IMR-90 (cell line): ENCODE measurements at regions not wholly inside any gene's neighbourhood (a gene's known extent, or its start where the extent isn't known, plus 50 kb on each side); places are given as distances from the start of the nearest gene placed in this dataset.

Source experiments
- ATAC-seq: fragments of 200-7000 bp; cut with Tn5 transposase; 2 replicates; pipeline ENCODE4 v1.9.1; 2020; ENCODE audit warnings: low read depth, mild to moderate bottlenecking, moderate library complexity
- BruUV-seq: library from RNA; stranded (reverse); fragments of 400-500 nt; replicated peaks from 2 replicates; lab custom pipeline; 2021; lab: Mats Ljungman, UMichigan
- CTCF ChIA-PET: fragments of 300-600 bp; formaldehyde crosslinking; extraction: SDS; loops from one replicate; lab custom pipeline; 2021; ENCODE audit warnings: antibody characterized with exemption; lab: Yijun Ruan, JAX
- POLR2A ChIA-PET: fragments of 300-600 bp; sonication (Branson Sonifier 250); formaldehyde crosslinking; loops from one replicate; lab custom pipeline; 2022; ENCODE audit warnings: antibody characterized with exemption; ENCODE audit not compliant: unreplicated experiment; lab: Charles Lee
- DNase-seq: peaks from one replicate; pipeline ENCODE4 v3.0.0; 2013
- H2AFZ ChIP-seq: replicated peaks from 2 replicates; pipeline ENCODE3; 2013; ENCODE audit warnings: low read length, mild to moderate bottlenecking; ENCODE audit not compliant: poor library complexity
- H2AK5ac ChIP-seq: 2 replicates; pipeline ENCODE4 v1.6.1; 2013; ENCODE audit warnings: low read depth, low read length, inconsistent platforms
- H2AK9ac ChIP-seq: replicated peaks from 2 replicates; pipeline ENCODE3; 2013; ENCODE audit warnings: mild to moderate bottlenecking, low read depth, low read length, moderate library complexity; ENCODE audit not compliant: poor library complexity
- H2BK120ac ChIP-seq: 2 replicates; pipeline ENCODE4 v1.6.1; 2013; ENCODE audit warnings: low read depth, low read length, inconsistent platforms
- H2BK15ac ChIP-seq: 3 replicates; pipeline ENCODE4 v1.6.1; 2013; ENCODE audit warnings: low read depth, low read length, inconsistent platforms
- H2BK20ac ChIP-seq: 2 replicates; pipeline ENCODE4 v1.6.1; 2013; ENCODE audit warnings: low read depth, mild to moderate bottlenecking, inconsistent platforms, low read length, moderate library complexity
- H2BK5ac ChIP-seq: 2 replicates; pipeline ENCODE4 v1.6.1; 2013; ENCODE audit warnings: mild to moderate bottlenecking, low read depth, low read length, inconsistent platforms; ENCODE audit not compliant: poor library complexity, severe bottlenecking
- H3K14ac ChIP-seq: replicated peaks from 2 replicates; pipeline ENCODE4 v1.6.1; 2013; ENCODE audit warnings: low read depth, low read length, inconsistent platforms
- H3K18ac ChIP-seq: 2 replicates; pipeline ENCODE4 v1.6.1; 2013; ENCODE audit warnings: low read depth, low read length, control low read depth
- H3K23ac ChIP-seq: 2 replicates; pipeline ENCODE4 v1.6.1; 2013; ENCODE audit warnings: low read depth, low read length, inconsistent platforms
- H3K27ac ChIP-seq: 2 replicates; pipeline ENCODE4 v1.5.1; 2013; ENCODE audit warnings: mild to moderate bottlenecking, control low read depth, low read length; ENCODE audit not compliant: insufficient read depth
- H3K27me3 ChIP-seq: 2 replicates; pipeline ENCODE4 v1.6.1; 2013; ENCODE audit warnings: low read length; ENCODE audit not compliant: control insufficient read depth, insufficient read depth
- H3K36me3 ChIP-seq: 2 replicates; pipeline ENCODE4 v1.6.1; 2013; ENCODE audit warnings: low read length, mixed read lengths; ENCODE audit not compliant: control insufficient read depth, insufficient read depth
- H3K4ac ChIP-seq: 2 replicates; pipeline ENCODE4 v1.6.1; 2013; ENCODE audit warnings: low read depth, low read length, inconsistent platforms
- H3K4me1 ChIP-seq: 2 replicates; pipeline ENCODE4 v1.6.1; 2013; ENCODE audit warnings: low read length, mixed read lengths; ENCODE audit not compliant: control insufficient read depth, insufficient read depth
- H3K4me2 ChIP-seq: 2 replicates; pipeline ENCODE4 v1.6.1; 2013; ENCODE audit warnings: low read depth, mild to moderate bottlenecking, control low read depth, low read length, moderate library complexity
- H3K4me3 ChIP-seq: 2 replicates; pipeline ENCODE4 v1.5.1; 2013; ENCODE audit warnings: low read depth, mild to moderate bottlenecking, control low read depth, low read length, moderate library complexity; ENCODE audit not compliant: insufficient read depth
- H3K56ac ChIP-seq: 2 replicates; pipeline ENCODE4 v1.6.1; 2013; ENCODE audit warnings: low read length, inconsistent platforms; ENCODE audit not compliant: insufficient read depth; ENCODE audit errors: extremely low read depth
- H3K79me1 ChIP-seq, 2 experiments: 2 replicates each; pipeline ENCODE4 v1.6.1; 2013; ENCODE audit warnings: low read length in 2 of 2, inconsistent platforms in 1 of 2, low read depth in 1 of 2
- H3K9ac ChIP-seq: 2 replicates; pipeline ENCODE4 v1.6.1; 2013; ENCODE audit warnings: low read depth, low read length, control low read depth
- H3K9me1 ChIP-seq: 2 replicates; pipeline ENCODE4 v1.6.1; 2013; ENCODE audit warnings: low read length, inconsistent platforms; ENCODE audit not compliant: insufficient read depth
- H3K9me3 ChIP-seq: 2 replicates; pipeline ENCODE4 v1.6.1; 2013; ENCODE audit warnings: low read length; ENCODE audit not compliant: control insufficient read depth, insufficient read depth
- H4K20me1 ChIP-seq: 2 replicates; pipeline ENCODE4 v1.6.1; 2013; ENCODE audit warnings: low read length, inconsistent platforms; ENCODE audit not compliant: insufficient read depth
- H4K5ac ChIP-seq: 2 replicates; pipeline ENCODE4 v1.6.1; 2013; ENCODE audit warnings: mild to moderate bottlenecking, low read depth, low read length, control low read depth
- H4K8ac ChIP-seq, 2 experiments: 2 replicates each; pipeline ENCODE4 v1.6.1; 2013; ENCODE audit warnings: low read depth in 2 of 2, low read length in 2 of 2, control low read depth in 1 of 2, inconsistent platforms in 1 of 2
- H4K91ac ChIP-seq: 2 replicates; pipeline ENCODE4 v1.6.1; 2013; ENCODE audit warnings: low read depth, low read length, inconsistent platforms; ENCODE audit not compliant: insufficient read depth
- BHLHE40 ChIP-seq: fragments of 150-350 bp; IDR thresholded peaks from 2 replicates; pipeline ENCODE4 v1.6.1; 2016; ENCODE audit warnings: mild to moderate bottlenecking, low read depth, low read length
- CEBPB ChIP-seq: IDR thresholded peaks from 2 replicates; pipeline ENCODE4 v1.6.1; 2012; ENCODE audit warnings: low read depth, low read length, improper control_type of control experiment
- CHD1 ChIP-seq: IDR thresholded peaks from 2 replicates; pipeline ENCODE4 v1.6.1; 2012; ENCODE audit warnings: low read depth, low read length, improper control_type of control experiment
- FOS ChIP-seq: fragments of 150-350 bp; IDR thresholded peaks from 2 replicates; pipeline ENCODE4 v1.6.1; 2016; ENCODE audit warnings: low read depth, low read length
- MAZ ChIP-seq: IDR thresholded peaks from 2 replicates; pipeline ENCODE4 v1.6.1; 2012; ENCODE audit warnings: low read depth, mild to moderate bottlenecking, low read length, improper control_type of control experiment, moderate library complexity, borderline replicate concordance
- MXI1 ChIP-seq: IDR thresholded peaks from 2 replicates; pipeline ENCODE4 v1.6.1; 2012; ENCODE audit warnings: low read depth, mild to moderate bottlenecking, low read length, moderate library complexity, borderline replicate concordance
- NFE2L2 ChIP-seq: fragments of 150-350 bp; IDR thresholded peaks from 2 replicates; pipeline ENCODE4 v1.6.1; 2016; ENCODE audit warnings: low read depth, mild to moderate bottlenecking, low read length
- POLR2A ChIP-seq: IDR thresholded peaks from 2 replicates; pipeline ENCODE4 v1.6.1; 2012; ENCODE audit warnings: mild to moderate bottlenecking, low read depth, low read length
- RAD21 ChIP-seq: IDR thresholded peaks from 2 replicates; pipeline ENCODE4 v1.6.1; 2012; ENCODE audit warnings: low read length, improper control_type of control experiment
- SMC3 ChIP-seq: fragments of 150-350 bp; IDR thresholded peaks from 2 replicates; pipeline ENCODE4 v1.6.1; 2016; ENCODE audit warnings: low read depth, mild to moderate bottlenecking, antibody characterized with exemption, low read length, moderate library complexity
- USF2 ChIP-seq: fragments of 150-350 bp; IDR thresholded peaks from 2 replicates; pipeline ENCODE4 v1.6.1; 2017; ENCODE audit warnings: mild to moderate bottlenecking, antibody characterized with exemption, low read length, low read depth
- WGBS, 2 experiments: methylation state at CpG; one replicate each; pipeline versions ENCODE4 v1.1.5 to v1.1.7; 2013; ENCODE audit warnings: missing lambda C conversion rate in 2 of 2; ENCODE audit not compliant: insufficient read length in 1 of 2; ENCODE audit errors: extremely low coverage in 2 of 2; 5-methylcytosine and 5-hydroxymethylcytosine counted together
- dilution Hi-C: fragments of 300-500 bp; cut with HindIII; formaldehyde crosslinking; loops from one replicate; pipeline ENCODE4 v1.14.3; 2018; ENCODE audit warnings: low sequenced_read_pairs; ENCODE audit not compliant: unreplicated experiment
- in situ Hi-C: fragments of 300-500 bp; cut with MboI; formaldehyde crosslinking; loops from 3 replicates; pipeline ENCODE4 v1.14.3; 2019; ENCODE audit warnings: low sequenced_read_pairs, inconsistent platforms, mixed read lengths
- intact Hi-C: fragments of 100-400 bp; cut with micrococcal nuclease; formaldehyde crosslinking; loops from 2 replicates; pipeline ENCODE4 v1.10.0; 2022
- TF ChIP-seq, protein P1 (sequence below): conservative IDR thresholded peaks from 2 replicates; pipeline ENCODE4 v1.5.1; 2012; ENCODE audit warnings: mild to moderate bottlenecking, low read depth, low read length, improper control_type of control experiment

DNA sequence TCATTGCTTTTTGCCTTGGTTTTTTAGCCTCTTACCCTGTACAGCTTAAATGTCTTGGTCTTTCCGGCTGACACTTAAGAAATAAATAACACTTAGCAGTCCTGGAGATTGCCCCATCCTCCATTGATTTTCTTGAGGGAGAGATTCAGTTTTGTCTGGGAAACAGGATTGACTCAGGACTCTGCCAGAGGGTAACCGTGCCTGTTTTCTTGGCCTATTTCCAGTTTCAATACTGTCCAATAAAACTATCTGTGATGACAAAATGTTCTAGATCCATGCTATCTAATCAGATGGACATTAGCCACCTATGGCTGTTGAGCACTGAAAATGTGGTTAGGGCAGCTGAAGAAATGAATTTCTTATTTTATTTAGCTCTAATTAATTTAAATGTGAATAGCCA lies 216.1 kb downstream of the DUSP10 start:
- DNase-seq (no peak), ATAC-seq (no peak)
- no peak overlapping the region for H3K4ac ChIP-seq
- no peak overlapping the region for H4K8ac ChIP-seq
- dilution Hi-C loops (no loop called here), intact Hi-C loops (no loop called here), in situ Hi-C loops (no loop called here)
- no peak overlapping the region for H2AFZ ChIP-seq
- no peaks in the 10 kb centered on the region for H3K27me3 ChIP-seq
- no peak overlapping the region for H3K56ac ChIP-seq
- H3K27ac ChIP-seq: no peak overlapping the region
- no peak overlapping the region for H2BK5ac ChIP-seq
- POLR2A ChIA-PET: no interaction called here
- H3K9me1 ChIP-seq: peaks cover 3% of the 10 kb centered on the region; the same call in 1 of the 2 replicates
- no peaks in the 10 kb centered on the region for H3K4me1 ChIP-seq
- H3K9ac ChIP-seq: no peak overlapping the region
- TF ChIP-seq USF2: no peak
- no peak for TF ChIP-seq CEBPB
- no peak for TF ChIP-seq RAD21
- TF ChIP-seq MAZ: no peak
- no peak for TF ChIP-seq CHD1
- no peak for TF ChIP-seq BHLHE40
- TF ChIP-seq FOS: no peak
- TF ChIP-seq NFE2L2: no peak
- TF ChIP-seq SMC3: no peak
- TF ChIP-seq MXI1: no peak
- TF ChIP-seq POLR2A: no peak
- TF ChIP-seq, protein P1, sequence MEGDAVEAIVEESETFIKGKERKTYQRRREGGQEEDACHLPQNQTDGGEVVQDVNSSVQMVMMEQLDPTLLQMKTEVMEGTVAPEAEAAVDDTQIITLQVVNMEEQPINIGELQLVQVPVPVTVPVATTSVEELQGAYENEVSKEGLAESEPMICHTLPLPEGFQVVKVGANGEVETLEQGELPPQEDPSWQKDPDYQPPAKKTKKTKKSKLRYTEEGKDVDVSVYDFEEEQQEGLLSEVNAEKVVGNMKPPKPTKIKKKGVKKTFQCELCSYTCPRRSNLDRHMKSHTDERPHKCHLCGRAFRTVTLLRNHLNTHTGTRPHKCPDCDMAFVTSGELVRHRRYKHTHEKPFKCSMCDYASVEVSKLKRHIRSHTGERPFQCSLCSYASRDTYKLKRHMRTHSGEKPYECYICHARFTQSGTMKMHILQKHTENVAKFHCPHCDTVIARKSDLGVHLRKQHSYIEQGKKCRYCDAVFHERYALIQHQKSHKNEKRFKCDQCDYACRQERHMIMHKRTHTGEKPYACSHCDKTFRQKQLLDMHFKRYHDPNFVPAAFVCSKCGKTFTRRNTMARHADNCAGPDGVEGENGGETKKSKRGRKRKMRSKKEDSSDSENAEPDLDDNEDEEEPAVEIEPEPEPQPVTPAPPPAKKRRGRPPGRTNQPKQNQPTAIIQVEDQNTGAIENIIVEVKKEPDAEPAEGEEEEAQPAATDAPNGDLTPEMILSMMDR: no peak
- H4K91ac ChIP-seq: no peak overlapping the region
- BruUV-seq: no TSS peak
- H3K14ac ChIP-seq: no peak overlapping the region
- no peak overlapping the region for H2BK20ac ChIP-seq
- no peaks in the 10 kb centered on the region for H3K9me3 ChIP-seq
- no peaks in the 10 kb centered on the region for H4K20me1 ChIP-seq
- no peak overlapping the region for H2BK15ac ChIP-seq
- H4K5ac ChIP-seq: no peak overlapping the region
- no peak overlapping the region for H3K4me2 ChIP-seq
- H2AK9ac ChIP-seq: no peak overlapping the region
- H3K23ac ChIP-seq: no peak overlapping the region
- no peaks in the 10 kb centered on the region for H3K36me3 ChIP-seq
- no peak overlapping the region for H2AK5ac ChIP-seq
- H3K18ac ChIP-seq: no peak overlapping the region
- WGBS, 2 experiments: no CpG with 5 or more reads among the region's 2 CpGs
- no peak overlapping the region for H2BK120ac ChIP-seq
- CTCF ChIA-PET: interaction anchor here (1.0 kb wide), 1 partner anchor 48 kb away, joined by 3 read pairs; no protein-coding TSS in a partner anchor
- no peaks in the 10 kb centered on the region for H3K79me1 ChIP-seq
- no peak overlapping the region for H3K4me3 ChIP-seq
